ENCODE measurements at regions not wholly inside any gene's neighbourhood (a gene's known extent, or its start where the extent isn't known, plus 50 kb on each side); places are given as distances from the start of the nearest gene placed in this dataset.

DNA sequence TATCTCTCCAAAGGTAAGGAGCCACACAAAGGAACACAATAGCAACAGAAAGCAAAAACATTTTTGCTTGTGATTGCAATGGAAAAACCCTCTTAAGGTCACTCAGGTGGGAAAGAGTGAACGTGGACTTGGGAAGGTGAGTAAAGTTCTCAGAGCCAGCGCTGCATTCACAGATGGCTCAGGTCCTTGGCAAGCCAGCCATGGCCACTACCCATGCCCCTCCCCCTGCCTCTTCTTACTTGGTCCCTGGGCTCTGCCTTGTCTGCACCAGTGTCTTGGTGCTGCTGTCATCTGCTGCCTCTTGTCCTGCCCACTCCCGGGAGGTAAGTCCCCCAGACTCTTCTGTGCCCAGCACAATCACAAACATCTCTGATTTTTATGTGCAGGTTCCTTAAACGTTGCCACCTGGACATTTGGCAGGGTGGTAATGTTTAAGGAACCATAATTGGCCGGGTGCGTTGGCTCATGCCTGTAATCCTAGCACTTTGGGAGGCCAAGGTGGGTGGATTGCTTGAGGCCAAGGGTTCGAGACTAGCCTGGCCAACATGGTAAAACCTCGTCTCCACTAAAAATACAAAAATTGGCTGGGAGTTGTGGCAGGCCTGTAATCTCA lies 74.6 kb downstream of the FEM1C start:
- no peak for TF ChIP-seq GABPA (IDR thresholded peaks at IDR 0.05; ENCODE audit: low read depth)
- TF ChIP-seq, protein P1, sequence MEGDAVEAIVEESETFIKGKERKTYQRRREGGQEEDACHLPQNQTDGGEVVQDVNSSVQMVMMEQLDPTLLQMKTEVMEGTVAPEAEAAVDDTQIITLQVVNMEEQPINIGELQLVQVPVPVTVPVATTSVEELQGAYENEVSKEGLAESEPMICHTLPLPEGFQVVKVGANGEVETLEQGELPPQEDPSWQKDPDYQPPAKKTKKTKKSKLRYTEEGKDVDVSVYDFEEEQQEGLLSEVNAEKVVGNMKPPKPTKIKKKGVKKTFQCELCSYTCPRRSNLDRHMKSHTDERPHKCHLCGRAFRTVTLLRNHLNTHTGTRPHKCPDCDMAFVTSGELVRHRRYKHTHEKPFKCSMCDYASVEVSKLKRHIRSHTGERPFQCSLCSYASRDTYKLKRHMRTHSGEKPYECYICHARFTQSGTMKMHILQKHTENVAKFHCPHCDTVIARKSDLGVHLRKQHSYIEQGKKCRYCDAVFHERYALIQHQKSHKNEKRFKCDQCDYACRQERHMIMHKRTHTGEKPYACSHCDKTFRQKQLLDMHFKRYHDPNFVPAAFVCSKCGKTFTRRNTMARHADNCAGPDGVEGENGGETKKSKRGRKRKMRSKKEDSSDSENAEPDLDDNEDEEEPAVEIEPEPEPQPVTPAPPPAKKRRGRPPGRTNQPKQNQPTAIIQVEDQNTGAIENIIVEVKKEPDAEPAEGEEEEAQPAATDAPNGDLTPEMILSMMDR (IDR thresholded peaks at IDR 0.05; ENCODE audit: insufficient read depth, low read length): no peak
- no peak for TF ChIP-seq SPI1 (IDR thresholded peaks at IDR 0.05; ENCODE audit: borderline replicate concordance, low read depth)
- TF ChIP-seq, protein P2, sequence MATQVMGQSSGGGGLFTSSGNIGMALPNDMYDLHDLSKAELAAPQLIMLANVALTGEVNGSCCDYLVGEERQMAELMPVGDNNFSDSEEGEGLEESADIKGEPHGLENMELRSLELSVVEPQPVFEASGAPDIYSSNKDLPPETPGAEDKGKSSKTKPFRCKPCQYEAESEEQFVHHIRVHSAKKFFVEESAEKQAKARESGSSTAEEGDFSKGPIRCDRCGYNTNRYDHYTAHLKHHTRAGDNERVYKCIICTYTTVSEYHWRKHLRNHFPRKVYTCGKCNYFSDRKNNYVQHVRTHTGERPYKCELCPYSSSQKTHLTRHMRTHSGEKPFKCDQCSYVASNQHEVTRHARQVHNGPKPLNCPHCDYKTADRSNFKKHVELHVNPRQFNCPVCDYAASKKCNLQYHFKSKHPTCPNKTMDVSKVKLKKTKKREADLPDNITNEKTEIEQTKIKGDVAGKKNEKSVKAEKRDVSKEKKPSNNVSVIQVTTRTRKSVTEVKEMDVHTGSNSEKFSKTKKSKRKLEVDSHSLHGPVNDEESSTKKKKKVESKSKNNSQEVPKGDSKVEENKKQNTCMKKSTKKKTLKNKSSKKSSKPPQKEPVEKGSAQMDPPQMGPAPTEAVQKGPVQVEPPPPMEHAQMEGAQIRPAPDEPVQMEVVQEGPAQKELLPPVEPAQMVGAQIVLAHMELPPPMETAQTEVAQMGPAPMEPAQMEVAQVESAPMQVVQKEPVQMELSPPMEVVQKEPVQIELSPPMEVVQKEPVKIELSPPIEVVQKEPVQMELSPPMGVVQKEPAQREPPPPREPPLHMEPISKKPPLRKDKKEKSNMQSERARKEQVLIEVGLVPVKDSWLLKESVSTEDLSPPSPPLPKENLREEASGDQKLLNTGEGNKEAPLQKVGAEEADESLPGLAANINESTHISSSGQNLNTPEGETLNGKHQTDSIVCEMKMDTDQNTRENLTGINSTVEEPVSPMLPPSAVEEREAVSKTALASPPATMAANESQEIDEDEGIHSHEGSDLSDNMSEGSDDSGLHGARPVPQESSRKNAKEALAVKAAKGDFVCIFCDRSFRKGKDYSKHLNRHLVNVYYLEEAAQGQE (IDR thresholded peaks at IDR 0.05; ENCODE audit: insufficient replicate concordance, low read depth): no peak
- TF ChIP-seq POLR2AphosphoS5 (IDR thresholded peaks at IDR 0.05; ENCODE audit: low read depth): no peak
- Histone ChIP-seq H3K27me3 (ENCODE audit: insufficient read depth, poor library complexity, severe bottlenecking) (no peaks in the 10 kb centered on the region), H3K27ac (replicated peaks) (no peak overlapping the region), H3K4me3 (replicated peaks; ENCODE audit: insufficient read depth, low read length) (no peak overlapping the region)
- DNase-seq (ENCODE audit: low read depth in 1 of 2, low spot score in 1 of 2): no peak

DNA sequence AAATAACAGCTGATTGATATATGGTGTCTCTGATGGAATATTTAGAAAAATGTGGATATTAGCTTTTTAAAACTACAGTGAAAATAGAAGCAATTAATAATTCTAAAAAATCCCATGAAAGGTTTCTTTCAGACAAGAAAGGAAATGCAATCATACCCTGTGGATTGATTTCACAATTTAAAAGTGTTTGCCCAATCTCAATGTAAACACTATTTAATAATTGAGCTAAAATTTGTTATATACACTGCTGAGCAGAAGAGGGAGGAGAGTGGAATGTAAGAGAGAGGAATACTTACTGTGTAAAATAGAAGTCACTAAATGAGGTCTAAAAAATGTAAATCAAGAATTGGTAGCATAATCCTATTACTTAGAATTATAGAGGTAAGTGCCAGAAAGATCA lies 76.9 kb downstream of the FEM1C start:
- no peak overlapping the region for H3K27ac ChIP-seq (replicated peaks)
- no peak overlapping the region for H3K4me3 ChIP-seq (replicated peaks; ENCODE audit: insufficient read depth, low read length)
- TF ChIP-seq, protein P2 (IDR thresholded peaks at IDR 0.05; ENCODE audit: insufficient replicate concordance, low read depth): no peak
- TF ChIP-seq, protein P1 (IDR thresholded peaks at IDR 0.05; ENCODE audit: insufficient read depth, low read length): no peak
- TF ChIP-seq GABPA (IDR thresholded peaks at IDR 0.05; ENCODE audit: low read depth): no peak
- no peak for TF ChIP-seq SPI1 (IDR thresholded peaks at IDR 0.05; ENCODE audit: borderline replicate concordance, low read depth)
- no peak for TF ChIP-seq POLR2AphosphoS5 (IDR thresholded peaks at IDR 0.05; ENCODE audit: low read depth)
- DNase-seq (ENCODE audit: low read depth in 1 of 2, low spot score in 1 of 2): no peak
- no peaks in the 10 kb centered on the region for H3K27me3 ChIP-seq (ENCODE audit: insufficient read depth, poor library complexity, severe bottlenecking)

DNA sequence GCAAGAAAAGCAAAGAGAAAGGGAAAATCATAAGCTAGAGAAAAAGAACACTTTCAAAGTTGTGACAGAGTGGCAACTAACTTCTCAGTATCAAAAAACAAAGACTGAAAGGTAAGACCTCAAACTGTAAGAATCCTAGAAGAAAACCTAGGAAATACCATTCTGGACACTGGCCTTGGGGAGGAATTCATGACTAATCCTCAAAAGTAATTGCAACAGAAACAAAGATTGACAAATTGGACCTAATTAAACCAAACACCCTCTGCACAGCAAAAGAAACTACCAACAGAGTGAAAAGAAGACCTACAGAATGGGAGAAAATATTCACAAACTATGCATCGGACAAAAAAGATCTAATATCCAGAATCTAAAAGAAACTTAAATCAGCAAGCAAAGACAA lies 79.1 kb downstream of the FEM1C start:
- no peak overlapping the region for H3K4me3 ChIP-seq (replicated peaks; ENCODE audit: insufficient read depth, low read length)
- H3K27me3 ChIP-seq (ENCODE audit: insufficient read depth, poor library complexity, severe bottlenecking): no peaks in the 10 kb centered on the region
- TF ChIP-seq, protein P2 (IDR thresholded peaks at IDR 0.05; ENCODE audit: insufficient replicate concordance, low read depth): no peak
- TF ChIP-seq SPI1 (IDR thresholded peaks at IDR 0.05; ENCODE audit: borderline replicate concordance, low read depth) (no peak), POLR2AphosphoS5 (IDR thresholded peaks at IDR 0.05; ENCODE audit: low read depth) (no peak)
- TF ChIP-seq, protein P1 (IDR thresholded peaks at IDR 0.05; ENCODE audit: insufficient read depth, low read length): no peak
- H3K27ac ChIP-seq (replicated peaks): no peak overlapping the region
- DNase-seq (ENCODE audit: low read depth in 1 of 2, low spot score in 1 of 2): no peak
